Transverse colon (tissue), 3 donors: ENCODE measurements at regions not wholly inside any gene's neighbourhood (a gene's known extent, or its start where the extent isn't known, plus 50 kb on each side); places are given as distances from the start of the nearest gene placed in this dataset.

ENCODE experiments used
- EP300 ChIP-seq: sonication (generic); formaldehyde crosslinking; IDR thresholded peaks from one replicate; pipeline ENCODE4 v1.6.1; 2017; ENCODE audit warnings: antibody characterized with exemption, low read depth
- TF ChIP-seq, protein P1 (sequence below), 5 experiments: fragments of 200-600 bp in 3 of 5; fragments of 450-650 bp in 2 of 5; sonication (generic) in 3 of 5; IDR thresholded peaks; 1 replicate in 2 of 5; 2 replicates in 3 of 5; pipeline ENCODE4 v1.5.1; 2016 to 2017; ENCODE audit warnings: antibody characterized with exemption in 5 of 5, inconsistent platforms in 3 of 5, mild to moderate bottlenecking in 2 of 5, moderate library complexity in 1 of 5

DNA sequence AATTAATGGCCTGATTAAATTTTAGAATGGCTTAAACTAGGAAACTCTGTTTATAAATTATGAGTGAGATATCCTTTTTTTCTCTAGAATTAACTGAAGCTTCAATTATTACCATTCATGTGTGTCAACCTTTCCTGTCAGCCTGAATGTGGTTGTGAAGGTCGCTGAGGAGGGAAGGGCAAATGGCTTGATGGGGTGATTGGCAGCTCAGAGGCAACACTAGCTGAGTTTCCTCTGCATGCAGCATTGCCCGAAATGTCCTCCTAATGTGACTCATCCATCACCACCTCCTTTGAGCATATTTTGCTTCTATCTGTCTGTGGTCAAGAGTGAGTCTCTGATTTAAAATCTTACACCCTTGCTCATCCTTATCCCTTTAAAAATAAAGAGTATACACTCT lies 281.9 kb downstream of the TENT4A start:
- TF ChIP-seq, protein P1, sequence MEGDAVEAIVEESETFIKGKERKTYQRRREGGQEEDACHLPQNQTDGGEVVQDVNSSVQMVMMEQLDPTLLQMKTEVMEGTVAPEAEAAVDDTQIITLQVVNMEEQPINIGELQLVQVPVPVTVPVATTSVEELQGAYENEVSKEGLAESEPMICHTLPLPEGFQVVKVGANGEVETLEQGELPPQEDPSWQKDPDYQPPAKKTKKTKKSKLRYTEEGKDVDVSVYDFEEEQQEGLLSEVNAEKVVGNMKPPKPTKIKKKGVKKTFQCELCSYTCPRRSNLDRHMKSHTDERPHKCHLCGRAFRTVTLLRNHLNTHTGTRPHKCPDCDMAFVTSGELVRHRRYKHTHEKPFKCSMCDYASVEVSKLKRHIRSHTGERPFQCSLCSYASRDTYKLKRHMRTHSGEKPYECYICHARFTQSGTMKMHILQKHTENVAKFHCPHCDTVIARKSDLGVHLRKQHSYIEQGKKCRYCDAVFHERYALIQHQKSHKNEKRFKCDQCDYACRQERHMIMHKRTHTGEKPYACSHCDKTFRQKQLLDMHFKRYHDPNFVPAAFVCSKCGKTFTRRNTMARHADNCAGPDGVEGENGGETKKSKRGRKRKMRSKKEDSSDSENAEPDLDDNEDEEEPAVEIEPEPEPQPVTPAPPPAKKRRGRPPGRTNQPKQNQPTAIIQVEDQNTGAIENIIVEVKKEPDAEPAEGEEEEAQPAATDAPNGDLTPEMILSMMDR (IDR thresholded peaks at IDR 0.05), result no peak
- no peak for TF ChIP-seq EP300
